HepG2 (cell line): ENCODE measurements at regions not wholly inside any gene's neighbourhood (a gene's known extent, or its start where the extent isn't known, plus 50 kb on each side); places are given as distances from the start of the nearest gene placed in this dataset.
"Not testable (repeated sequence)": the region's sequence is repeated elsewhere in the genome, so short reads cannot be mapped to it uniquely, and the experiment has no call there.

Experiments
- ATAC-seq: fragments of 200-7000 bp; cut with Tn5 transposase; 3 replicates; pipeline ENCODE4 v1.9.1; 2020; ENCODE audit warnings: mild to moderate bottlenecking, moderate library complexity
- BruUV-seq: library from RNA; stranded (reverse); fragments of 400-500 nt; replicated peaks from 2 replicates; lab custom pipeline; 2021; lab: Mats Ljungman, UMichigan
- CTCF ChIA-PET: fragments of 300-600 bp; formaldehyde crosslinking; extraction: SDS; loops from one replicate; lab custom pipeline; 2021; ENCODE audit warnings: low total read pairs, inconsistent platforms, low intra/inter-chr PET ratio; lab: Yijun Ruan, JAX
- POLR2A ChIA-PET: fragments of 350-600 bp; sonication (Branson Sonifier 250); formaldehyde crosslinking; loops from one replicate; lab custom pipeline; 2020; ENCODE audit warnings: antibody characterized with exemption, inconsistent platforms; lab: Yijun Ruan, JAX
- DNase-seq: peaks from one replicate; pipeline ENCODE4 v3.0.0-alpha.2; 2015; ENCODE audit warnings: low spot score
- FAIRE-seq: peaks from 3 replicates; lab custom pipeline; 2011; peaks lifted over from hg19 to GRCh38; lab: Jason Lieb, UNC
- H2AFZ ChIP-seq: one replicate; pipeline ENCODE4 v1.6.1; 2011; ENCODE audit warnings: low read length, inconsistent platforms
- H3K27ac ChIP-seq: fragments of 300-600 bp; 3 replicates; pipeline ENCODE4 v1.8.0; 2011; ENCODE audit warnings: mixed run types, mild to moderate bottlenecking, mixed read lengths, low read length, inconsistent platforms; ENCODE audit not compliant: insufficient read depth; ENCODE audit errors: extremely low read length
- H3K27me3 ChIP-seq, 2 experiments: fragments of 200-600 bp in 1 of 2; 2 replicates in 1 of 2; 3 replicates in 1 of 2; pipeline versions ENCODE4 v1.6.0 to v1.8.0; 2011; ENCODE audit warnings: low read length in 2 of 2, mild to moderate bottlenecking in 2 of 2, moderate library complexity in 2 of 2, inconsistent platforms in 1 of 2; ENCODE audit not compliant: insufficient read depth in 2 of 2, control insufficient read depth in 1 of 2
- H3K36me3 ChIP-seq, 2 experiments: fragments of 200-600 bp in 1 of 2; replicated peaks in 1 of 2; 2 replicates in 1 of 2; 3 replicates in 1 of 2; pipeline versions ENCODE4 v1.5.1 to v1.8.0; 2011; ENCODE audit warnings: low read length in 2 of 2, inconsistent platforms in 1 of 2; ENCODE audit not compliant: insufficient read depth in 2 of 2, control insufficient read depth in 1 of 2
- H3K4me1 ChIP-seq: 2 replicates; pipeline ENCODE4 v1.5.1; 2012; ENCODE audit warnings: low read length, inconsistent platforms; ENCODE audit not compliant: insufficient read depth
- H3K4me2 ChIP-seq: 2 replicates; pipeline ENCODE4 v1.6.0; 2011; ENCODE audit warnings: low read depth, low read length, inconsistent platforms
- H3K4me3 ChIP-seq, 3 experiments: fragments of 200-600 bp in 1 of 3; sonication (generic), shearing (Covaris generic) in 1 of 3; replicated peaks in 1 of 3; 2 replicates each; pipeline ENCODE4 v1.5.1; 2011 to 2016; ENCODE audit warnings: low read length in 3 of 3, inconsistent platforms in 2 of 3, low read depth in 2 of 3, mild to moderate bottlenecking in 2 of 3, control low read depth in 1 of 3, mixed read lengths in 1 of 3; ENCODE audit not compliant: insufficient read depth in 1 of 3
- H3K79me2 ChIP-seq: one replicate; pipeline ENCODE4 v1.6.1; 2011; ENCODE audit warnings: low read length, inconsistent platforms; ENCODE audit not compliant: insufficient read depth
- H3K9ac ChIP-seq: 2 replicates; pipeline ENCODE4 v1.6.0; 2011; ENCODE audit warnings: mild to moderate bottlenecking, low read depth, low read length, inconsistent platforms; ENCODE audit not compliant: insufficient read depth
- H3K9me3 ChIP-seq: 2 replicates; pipeline ENCODE4 v1.5.1; 2012; ENCODE audit warnings: mild to moderate bottlenecking, low read length
- H4K20me1 ChIP-seq: 2 replicates; pipeline ENCODE4 v1.6.0; 2011; ENCODE audit warnings: inconsistent platforms, mild to moderate bottlenecking, low read length, moderate library complexity; ENCODE audit not compliant: insufficient read depth
- NR2C2 ChIP-seq: sonication (generic); formaldehyde crosslinking; IDR thresholded peaks from 2 replicates; pipeline ENCODE4 v1.4.0; 2020; ENCODE audit warnings: missing genetic modification reagents, mild to moderate bottlenecking, moderate library complexity, borderline replicate concordance
- ZNF121 ChIP-seq: sonication (generic); formaldehyde crosslinking; IDR thresholded peaks from 2 replicates; pipeline ENCODE4 v1.5.0; 2020; ENCODE audit warnings: mild to moderate bottlenecking, missing genetic modification reagents
- ZNF687 ChIP-seq: sonication (generic); formaldehyde crosslinking; IDR thresholded peaks from 2 replicates; pipeline ENCODE4 v1.5.1; 2020; ENCODE audit warnings: mild to moderate bottlenecking, missing genetic modification reagents, moderate library complexity
- WGBS: methylation state at CpG from one replicate; pipeline ENCODE4 v1.1.6; 2017; ENCODE audit warnings: low lambda C conversion rate; 5-methylcytosine and 5-hydroxymethylcytosine counted together
- in situ Hi-C: cut with HindIII; loops from 2 replicates; pipeline ENCODE4 v1.10.0; 2017; ENCODE audit warnings: low pct_unique_long_range_greater_than_20kb; ENCODE audit not compliant: extremely low pct_ligation_motif_present
- intact Hi-C: fragments of 100-400 bp; cut with micrococcal nuclease; formaldehyde crosslinking; loops from one replicate; pipeline ENCODE4 v1.10.0; 2022; ENCODE audit not compliant: unreplicated experiment

DNA sequence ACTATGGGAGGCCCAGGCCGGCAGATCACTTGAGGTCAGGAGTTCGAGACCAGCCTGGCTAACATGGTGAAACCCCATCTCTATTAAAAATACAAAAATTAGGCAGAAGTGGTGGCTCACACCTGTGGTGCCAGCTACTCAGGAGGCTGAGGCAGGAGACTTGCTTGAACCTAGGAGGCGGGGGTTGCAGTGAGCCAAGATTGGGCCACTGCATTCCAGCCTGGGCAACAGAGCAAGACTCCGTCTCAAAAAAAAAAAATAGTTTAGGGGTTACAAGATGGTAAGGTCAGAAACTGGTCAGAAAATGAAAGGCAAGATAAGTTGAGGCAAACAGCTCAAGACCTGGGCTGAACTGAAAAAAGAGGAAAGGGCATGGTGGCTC is 55.9 kb upstream of the XIAP start:
- DNase-seq, H3K79me2 ChIP-seq, H2AFZ ChIP-seq, H3K4me3 ChIP-seq, CTCF ChIA-PET, H3K36me3 ChIP-seq, BruUV-seq, H3K27me3 ChIP-seq, FAIRE-seq, H3K9me3 ChIP-seq, H3K4me2 ChIP-seq, H4K20me1 ChIP-seq, in situ Hi-C loops: not testable (repeated sequence)
- Histone ChIP-seq H3K27ac (peak overlapping the region; percentile 80), H3K4me1 (peaks cover 51% of the 10 kb centered on the region), H3K9ac (peak overlapping the region; percentile 39; the same call in 1 of the 2 replicates)
- peak; percentile 14; the same call in 2 of the 3 replicates for ATAC-seq
- TF ChIP-seq NR2C2 (CRISPR knock-in tag) (0 out of 2 replicates have a peak, but pooled peaks have one; percentile 3), ZNF121 (CRISPR knock-in tag) (0 out of 2 replicates have a peak, but pooled peaks have one; percentile 7), ZNF687 (CRISPR knock-in tag) (0 out of 2 replicates have a peak, but pooled peaks have one; percentile 23)
- POLR2A ChIA-PET = interaction anchor here (1.1 to 4.1 kb wide), 4 partner anchors 20 to 26 kb away, joined by 3 to 27 read pairs (median 6); no protein-coding TSS in a partner anchor
- intact Hi-C loops = loop anchor here (1.0 kb wide), 1 partner anchor 19 kb away; no protein-coding TSS in a partner anchor
- WGBS = 76% methylated on average over 3 of the region's 4 CpGs
